HG03460 (cell line): ENCODE measurements at regions not wholly inside any gene's neighbourhood (a gene's known extent, or its start where the extent isn't known, plus 50 kb on each side); places are given as distances from the start of the nearest gene placed in this dataset.

Source experiments
- ATAC-seq: cut with Tn5 transposase; IDR thresholded peaks from one replicate; pipeline ENCODE4 v1.9.1; 2021; ENCODE audit not compliant: unreplicated experiment

- no peak for ATAC-seq
Observed at GRCh38 chr16:85187447-85187846, 75.2 kb upstream of the CIBAR2 start.

- ATAC-seq, result no peak
Observed at GRCh38 chr16:85187886-85188285, 75.6 kb upstream of the CIBAR2 start.

- ATAC-seq, result no peak
Observed at GRCh38 chr16:85188822-85189672, 76.8 kb upstream of the CIBAR2 start.

DNA sequence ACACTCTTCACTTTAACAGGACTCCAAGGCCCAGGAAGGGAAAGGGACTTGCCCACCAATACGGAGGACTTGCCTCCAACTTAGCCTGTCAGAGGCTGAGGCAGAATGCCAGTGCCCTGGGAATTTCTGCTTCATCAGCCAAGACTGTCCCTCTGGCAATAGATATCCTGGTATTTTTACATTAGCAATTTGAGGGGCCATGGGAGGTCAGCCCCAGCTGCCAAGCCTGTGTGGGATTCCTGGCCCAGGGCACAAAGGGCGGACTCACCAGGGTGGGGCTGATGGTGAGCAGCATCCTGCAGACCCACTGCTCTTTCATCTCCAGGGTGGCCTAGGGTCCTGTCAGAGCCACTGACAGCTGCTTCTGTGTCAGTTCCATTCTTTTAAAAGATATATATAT, 78.3 kb upstream of the CIBAR2 start:
- ATAC-seq, result no peak

- ATAC-seq, result no peak
Observed at GRCh38 chr16:85191341-85191965, 79.2 kb upstream of the CIBAR2 start.

DNA sequence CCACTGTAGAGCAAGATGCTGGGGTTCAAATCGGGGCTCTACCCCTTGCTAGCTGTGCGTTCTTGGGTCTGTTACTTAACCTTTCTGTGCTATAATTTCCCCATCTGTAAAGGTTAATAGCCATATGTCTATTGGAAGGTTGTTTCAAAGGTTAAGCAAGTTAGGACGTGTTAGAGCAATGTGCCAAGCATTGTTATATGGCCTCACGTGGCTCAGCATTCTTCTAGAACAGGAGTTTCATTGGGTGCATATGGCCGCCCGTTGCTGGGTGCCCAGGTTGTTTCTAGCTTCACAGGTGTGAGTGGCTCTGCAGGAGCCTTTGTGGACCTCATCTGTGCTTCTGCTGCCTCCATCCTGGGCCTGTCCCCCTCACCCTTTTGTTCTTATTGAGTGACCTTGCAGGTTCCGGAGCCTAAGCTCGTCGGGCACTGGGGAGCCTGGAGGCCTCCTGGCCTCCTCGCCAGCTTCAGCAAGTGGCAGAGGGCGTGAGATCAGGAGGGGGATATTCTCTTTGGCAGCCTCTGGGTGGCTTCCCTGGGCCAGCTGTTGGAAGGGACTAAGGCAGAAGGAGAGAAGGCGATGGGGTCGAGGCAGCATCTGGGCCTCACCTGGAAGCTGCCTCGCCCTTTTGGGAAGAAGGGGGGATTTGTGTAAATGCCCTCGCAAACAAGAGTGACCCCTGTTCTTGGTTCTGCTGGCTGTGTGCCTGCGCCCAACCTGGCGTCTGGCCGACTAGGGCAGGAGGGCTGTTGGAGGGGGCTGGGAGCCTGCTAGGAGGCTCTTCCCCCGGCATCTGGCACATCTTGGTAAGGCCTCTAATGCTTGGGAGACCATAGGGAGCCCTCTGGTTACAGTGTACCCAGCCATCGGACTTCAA, 80.2 kb upstream of the CIBAR2 start:
- ATAC-seq, result no peak

GRCh38 chr16:85193115-85193493, 80.8 kb upstream of the CIBAR2 start:
- no peak for ATAC-seq

DNA sequence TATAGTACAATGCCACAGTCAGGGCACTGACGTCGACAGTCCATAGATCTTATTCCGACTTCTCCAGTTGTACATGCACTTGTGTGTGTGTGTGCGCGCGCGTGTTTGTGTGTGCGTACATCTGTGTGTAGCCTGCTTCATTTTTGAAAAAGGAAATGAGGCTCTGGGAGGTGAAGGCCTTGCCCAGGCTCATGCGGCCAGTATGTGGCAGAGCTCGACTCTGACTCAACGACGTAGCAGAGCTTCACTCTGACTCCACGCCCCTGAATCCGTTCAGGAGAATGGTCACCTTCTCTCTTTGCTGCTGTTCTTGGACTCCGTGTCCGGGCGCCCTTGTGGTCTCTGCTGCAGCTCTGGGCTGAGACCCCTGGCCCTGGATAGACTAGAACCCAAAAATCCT, 81.6 kb upstream of the CIBAR2 start:
- no peak for ATAC-seq

DNA sequence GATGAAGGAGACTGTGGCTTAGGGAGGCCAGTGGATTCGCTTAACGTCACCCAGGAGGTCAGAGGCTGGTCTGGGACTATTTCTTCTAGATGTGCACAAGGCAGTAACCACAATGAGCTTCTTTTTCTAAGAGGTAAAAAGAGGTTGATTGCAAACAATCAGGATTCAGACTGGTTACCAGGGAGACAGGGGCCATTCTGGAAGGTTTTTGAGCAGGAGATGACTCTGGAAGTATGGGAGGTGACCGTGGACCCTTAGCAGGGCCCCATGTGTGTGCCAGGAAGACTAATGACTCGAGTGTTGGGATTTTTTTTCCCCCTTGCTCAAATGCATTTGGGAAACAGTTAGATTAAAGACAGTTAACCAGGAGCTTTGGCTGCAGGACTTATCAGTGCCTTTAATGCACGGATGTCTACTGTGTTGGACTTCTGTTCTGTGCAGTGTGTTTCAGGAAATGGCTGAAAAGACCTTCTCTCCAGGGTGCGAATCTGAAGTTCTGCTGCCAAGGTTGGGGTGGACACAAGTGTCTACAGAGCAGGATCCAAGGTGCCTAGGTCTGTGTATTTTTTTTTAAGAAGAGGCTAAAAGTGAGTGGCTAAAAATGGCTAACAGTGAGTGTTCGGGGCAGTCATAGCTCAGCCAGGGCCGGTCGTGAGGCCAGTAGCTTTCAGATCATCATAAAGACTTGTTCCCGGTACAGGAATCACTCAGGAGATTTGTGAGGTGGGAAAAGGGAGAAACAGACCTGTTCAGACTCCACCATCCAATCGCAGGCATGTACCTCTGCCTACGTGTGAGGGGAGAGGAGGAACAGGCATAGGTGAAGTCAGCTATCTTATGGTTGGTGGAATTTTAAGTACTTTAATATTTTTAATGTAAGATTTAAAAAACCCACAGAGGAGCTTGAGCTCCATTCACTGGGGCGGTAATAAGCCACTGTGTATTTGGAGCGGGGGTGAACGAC, 82.3 kb upstream of the CIBAR2 start:
- ATAC-seq, result no peak

DNA sequence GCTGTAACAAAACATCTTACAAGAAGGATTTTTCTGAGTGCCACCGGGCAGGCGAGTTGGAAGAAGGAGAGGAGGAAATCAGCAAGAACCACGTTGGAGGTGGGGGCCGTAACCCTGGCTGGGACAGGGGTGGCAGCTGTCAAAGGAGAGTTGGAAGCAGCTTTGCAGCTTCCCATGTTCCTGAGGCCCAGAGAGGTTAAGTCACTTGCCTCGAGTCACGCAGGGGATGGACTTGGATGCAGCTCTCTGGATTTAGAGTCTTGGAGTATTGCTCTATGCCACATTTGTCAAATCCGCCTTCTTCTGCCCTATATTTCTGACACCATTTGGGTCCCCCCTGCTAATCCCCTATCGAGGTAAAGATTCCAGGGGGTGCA, 83.0 kb upstream of the CIBAR2 start:
- no peak for ATAC-seq

- no peak for ATAC-seq
Observed at GRCh38 chr16:85195900-85196772, 83.9 kb upstream of the CIBAR2 start.

DNA sequence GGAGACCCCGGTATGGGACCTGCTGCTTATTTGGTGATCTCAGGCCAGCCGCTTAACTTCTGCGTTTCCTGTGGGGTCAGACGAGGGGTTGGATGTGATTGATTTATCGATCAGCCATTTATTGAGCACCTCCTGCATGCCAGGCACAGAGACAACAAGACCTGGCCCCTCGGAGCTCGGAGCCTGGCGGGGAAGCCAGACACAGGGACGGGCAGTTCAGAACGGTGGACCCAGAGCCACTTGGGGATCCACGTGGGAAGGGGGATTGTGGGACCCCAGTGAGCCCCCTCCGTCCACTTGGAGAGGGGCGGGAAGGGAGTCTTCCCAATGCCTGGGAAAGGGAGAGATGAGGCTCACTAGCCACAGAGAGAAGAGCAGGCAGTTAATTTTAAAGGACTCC, 84.7 kb upstream of the CIBAR2 start:
- ATAC-seq, result no peak

DNA sequence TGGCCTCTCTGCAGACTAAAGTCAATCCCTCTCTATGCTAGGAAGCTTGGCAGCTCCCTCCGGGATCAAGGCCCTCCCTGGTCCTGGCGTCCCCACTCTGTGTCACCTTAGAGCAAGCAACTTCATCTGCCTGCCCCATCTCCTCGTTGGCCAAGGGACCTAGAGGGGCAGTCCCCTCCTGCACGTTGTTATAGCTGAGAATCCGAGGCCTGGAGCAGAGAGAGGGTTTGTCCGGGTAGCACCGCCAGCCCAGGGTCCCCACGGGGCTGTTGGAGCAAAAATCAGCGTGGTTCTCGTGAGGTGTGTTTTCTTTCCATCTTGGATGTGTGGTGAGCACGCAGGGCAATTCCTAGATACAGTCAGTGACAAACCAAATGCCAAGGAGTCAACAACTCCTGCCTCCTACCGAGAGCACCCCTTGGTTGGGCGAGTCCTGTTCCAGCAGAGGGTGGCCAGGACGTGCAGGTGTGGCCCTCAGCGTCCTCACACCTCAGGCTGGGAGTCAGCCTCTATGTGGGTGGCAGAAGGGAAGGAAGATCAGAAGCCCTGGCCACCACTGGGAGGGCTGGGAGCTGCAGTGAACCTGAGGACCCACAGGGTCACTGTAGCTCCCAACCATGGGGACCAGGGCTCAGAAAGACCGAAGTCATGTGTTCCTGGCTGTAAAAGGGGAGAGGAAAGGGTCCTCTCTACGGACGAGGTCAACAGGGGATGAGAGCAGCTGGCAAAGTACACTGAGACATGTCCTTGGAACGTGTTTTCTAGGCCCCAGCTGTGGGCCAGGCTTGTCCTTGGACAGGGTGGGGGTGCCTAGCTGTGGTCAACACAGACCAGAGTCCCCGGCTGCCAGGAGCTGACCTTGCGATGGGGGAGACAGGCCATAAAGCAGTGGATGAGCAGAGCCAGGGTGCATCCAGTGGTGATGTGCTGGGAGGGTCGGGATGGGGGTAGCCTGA, 85.6 kb upstream of the CIBAR2 start:
- no peak for ATAC-seq

- no peak for ATAC-seq
Observed at GRCh38 chr16:85199069-85199725, 86.9 kb upstream of the CIBAR2 start.

- no peak for ATAC-seq
Observed at GRCh38 chr16:85199880-85200279, 87.6 kb upstream of the CIBAR2 start.

- no peak for ATAC-seq
Observed at GRCh38 chr16:85200471-85201278, 88.4 kb upstream of the CIBAR2 start.

GRCh38 chr16:85201574-85201973, 89.3 kb upstream of the CIBAR2 start:
- ATAC-seq, result no peak
